ENCODE measurements at regions not wholly inside any gene's neighbourhood (a gene's known extent, or its start where the extent isn't known, plus 50 kb on each side); places are given as distances from the start of the nearest gene placed in this dataset.

GRCh38 chr6:114471450-114471849 is 128.6 kb upstream of the HS3ST5 start:
- DNase-seq: no peak

- no peak for DNase-seq
These were observed 125.1 kb upstream of the HS3ST5 start for GRCh38 chr6:114467931-114468330.

- no peak for DNase-seq
These were observed 122.7 kb upstream of the HS3ST5 start for GRCh38 chr6:114465511-114465910.

- DNase-seq: no peak
These were observed 111.0 kb upstream of the HS3ST5 start for GRCh38 chr6:114453737-114454276.

- DNase-seq: no peak
These were observed 110.1 kb upstream of the HS3ST5 start for GRCh38 chr6:114452785-114453401.

GRCh38 chr6:114450631-114451030 is 107.8 kb upstream of the HS3ST5 start:
- DNase-seq: no peak

- peak; percentile 1 for DNase-seq
These were observed 106.8 kb upstream of the HS3ST5 start for GRCh38 chr6:114449659-114450058.

GRCh38 chr6:114446342-114446741 is 103.5 kb upstream of the HS3ST5 start:
- DNase-seq: no peak

- DNase-seq: no peak
These were observed 103.0 kb upstream of the HS3ST5 start for GRCh38 chr6:114445846-114446245.

- no peak for DNase-seq
These were observed 96.6 kb upstream of the HS3ST5 start for GRCh38 chr6:114439411-114439810.

GRCh38 chr6:114437235-114437634 is 94.4 kb upstream of the HS3ST5 start:
- no peak for DNase-seq

GRCh38 chr6:114436691-114437090 is 93.9 kb upstream of the HS3ST5 start:
- DNase-seq: no peak

GRCh38 chr6:114435985-114436384 is 93.2 kb upstream of the HS3ST5 start:
- DNase-seq: no peak

GRCh38 chr6:114432400-114432799 is 89.6 kb upstream of the HS3ST5 start:
- DNase-seq: no peak

GRCh38 chr6:114431641-114432040 is 88.8 kb upstream of the HS3ST5 start:
- no peak for DNase-seq

- no peak for DNase-seq
These were observed 87.8 kb upstream of the HS3ST5 start for GRCh38 chr6:114430534-114431124.

- peak; percentile 49 for DNase-seq
These were observed 85.5 kb upstream of the HS3ST5 start for GRCh38 chr6:114428341-114428740.

GRCh38 chr6:114421199-114421598 is 78.4 kb upstream of the HS3ST5 start:
- DNase-seq: no peak

- DNase-seq: no peak
These were observed 76.4 kb upstream of the HS3ST5 start for GRCh38 chr6:114419175-114419574.

GRCh38 chr6:114418304-114418972 is 75.6 kb upstream of the HS3ST5 start:
- no peak for DNase-seq

GRCh38 chr6:114407426-114408035 is 64.7 kb upstream of the HS3ST5 start:
- no peak for DNase-seq

- DNase-seq: no peak
These were observed 61.6 kb upstream of the HS3ST5 start for GRCh38 chr6:114404339-114404955.

- no peak for DNase-seq
These were observed 61.0 kb upstream of the HS3ST5 start for GRCh38 chr6:114403858-114404257.

Data from COR-L47 (cell line).